Islet of Langerhans (tissue), 1 donor: ENCODE measurements at regions not wholly inside any gene's neighbourhood (a gene's known extent, or its start where the extent isn't known, plus 50 kb on each side); places are given as distances from the start of the nearest gene placed in this dataset.

Experiments used
- FAIRE-seq: peaks from one replicate; lab custom pipeline; 2011; peaks lifted over from hg19 to GRCh38; lab: Jason Lieb, UNC

DNA sequence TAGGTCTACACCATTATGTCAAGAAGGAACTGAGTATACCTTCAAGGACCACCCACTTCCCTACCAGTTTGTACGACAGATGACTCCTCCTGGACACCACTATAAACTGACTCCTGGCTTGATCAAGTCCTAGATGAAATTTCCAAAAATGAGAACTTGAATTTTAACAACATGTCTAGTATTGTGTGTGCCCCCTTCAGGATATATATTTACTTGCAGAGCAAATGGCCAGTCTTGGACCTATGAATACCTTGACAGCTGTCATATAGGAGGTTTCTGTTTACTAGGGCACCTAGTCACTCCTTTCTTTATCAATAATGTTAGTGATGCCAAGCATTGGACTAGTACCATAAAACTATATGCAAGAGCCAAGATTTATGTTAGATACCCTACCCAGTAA is 94.1 kb upstream of the TMEM26 start:
- FAIRE-seq: no peak

DNA sequence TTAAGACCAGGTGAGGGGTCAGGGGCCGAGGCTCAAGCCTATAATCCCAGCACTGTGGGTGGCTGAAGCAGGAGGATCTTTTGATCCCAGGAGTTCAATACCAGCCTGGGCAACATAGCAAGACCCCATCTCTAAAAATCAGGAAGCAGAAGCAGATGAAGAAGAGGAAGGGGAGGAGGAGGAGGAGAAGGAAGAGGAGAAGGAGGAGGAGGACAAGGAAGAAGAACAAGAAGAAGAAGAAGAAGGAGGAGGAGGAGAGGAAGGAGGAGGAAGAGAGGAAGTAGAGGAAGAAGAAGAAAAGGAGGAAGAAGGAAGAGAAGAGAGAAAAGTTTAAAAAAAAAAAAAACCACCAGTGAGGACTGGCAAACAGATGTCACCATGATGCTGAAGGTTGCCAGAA is 92.0 kb upstream of the TMEM26 start:
- no peak for FAIRE-seq

DNA sequence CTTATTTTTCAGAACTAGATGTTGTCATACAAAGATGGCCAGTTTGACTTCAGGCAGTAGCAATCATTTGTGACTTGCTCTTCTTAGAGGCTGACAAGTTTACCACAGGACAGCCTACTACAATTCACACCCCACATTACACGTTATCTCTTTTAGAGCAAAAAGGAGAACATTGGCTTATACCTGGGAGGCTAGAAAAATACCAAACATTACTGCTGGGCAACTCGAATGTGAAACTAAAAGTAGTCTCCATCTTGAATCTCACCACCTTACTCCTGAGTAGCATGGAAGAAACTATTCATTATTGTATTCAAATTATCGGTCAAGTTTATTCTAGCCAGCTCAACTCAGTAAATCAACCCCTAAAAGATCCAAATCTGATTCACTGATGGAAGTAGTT is 90.7 kb upstream of the TMEM26 start:
- no peak for FAIRE-seq

DNA sequence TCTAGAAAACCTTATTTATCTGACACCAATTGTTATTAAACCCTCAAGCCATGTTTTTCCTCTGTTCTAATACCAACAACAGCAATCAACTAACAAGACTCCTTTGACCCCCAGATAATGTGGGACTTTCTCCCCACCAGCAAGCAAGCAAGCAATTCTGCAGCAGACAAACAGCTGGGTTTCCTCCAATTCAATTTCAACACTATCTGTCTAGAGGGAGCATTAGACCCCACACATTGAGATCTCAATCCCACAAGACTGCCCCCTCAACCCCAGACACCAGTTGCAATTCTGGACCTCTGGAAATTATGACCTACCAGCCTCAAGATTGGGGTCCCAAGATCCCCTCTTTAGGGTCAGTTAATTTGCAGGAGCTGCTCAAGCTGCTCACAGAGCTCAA is 89.4 kb upstream of the TMEM26 start:
- no peak for FAIRE-seq

DNA sequence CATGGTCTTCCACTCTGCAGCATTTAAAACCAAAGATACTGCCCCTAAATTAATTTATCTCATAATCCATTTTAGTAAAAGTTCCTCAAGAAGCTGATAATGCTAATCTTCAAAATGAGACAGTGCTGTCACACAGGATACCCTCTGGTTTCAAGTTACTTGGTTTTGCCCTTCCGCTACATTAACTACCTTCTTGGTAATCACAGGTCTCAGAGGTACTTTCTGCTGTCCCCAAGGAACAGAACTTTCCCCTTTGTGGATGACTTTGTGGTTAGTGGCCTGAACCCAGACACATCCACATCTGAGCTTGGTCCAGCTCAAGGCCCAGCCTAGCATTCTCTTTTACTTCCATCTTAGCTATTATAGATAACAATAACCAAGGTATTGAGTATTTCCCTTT is 88.8 kb upstream of the TMEM26 start:
- no peak for FAIRE-seq

DNA sequence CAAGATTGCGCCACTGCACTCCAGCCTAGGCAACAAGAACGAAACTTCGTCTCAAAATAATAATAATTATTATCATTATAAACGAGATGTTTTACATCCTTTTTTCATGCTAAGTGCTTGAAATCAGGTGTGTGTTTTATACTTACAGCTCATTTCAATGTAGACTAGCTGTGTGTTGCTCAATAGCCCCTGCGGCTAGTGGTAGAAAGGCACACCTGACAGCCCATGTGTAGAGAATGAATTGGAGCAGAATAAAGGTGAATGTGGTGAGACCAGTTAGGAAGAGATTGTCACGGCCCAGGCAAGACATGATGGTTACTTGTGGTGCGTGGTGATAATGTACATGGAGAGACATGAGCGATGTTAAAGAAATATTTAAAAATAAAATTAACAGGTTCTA is 86.7 kb upstream of the TMEM26 start:
- FAIRE-seq: no peak

DNA sequence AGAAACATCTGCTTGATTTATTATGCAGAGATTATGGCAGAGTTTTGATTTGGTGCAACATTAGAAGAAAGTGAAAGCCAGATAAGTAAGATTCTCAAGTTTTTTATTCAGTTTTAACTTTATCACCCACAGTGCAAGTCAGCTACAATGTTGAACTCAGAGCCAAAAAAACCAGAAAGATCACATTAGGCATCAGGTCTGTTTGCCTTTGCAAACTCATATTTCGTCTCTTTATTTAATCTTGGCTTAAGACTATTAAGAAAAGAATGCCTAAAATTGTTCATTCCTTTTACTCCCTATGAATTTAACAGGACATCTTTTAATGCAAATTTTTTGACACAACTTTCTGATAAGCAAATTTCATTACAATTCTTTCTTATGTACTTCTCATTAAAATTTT is 76.0 kb upstream of the TMEM26 start:
- no peak for FAIRE-seq

DNA sequence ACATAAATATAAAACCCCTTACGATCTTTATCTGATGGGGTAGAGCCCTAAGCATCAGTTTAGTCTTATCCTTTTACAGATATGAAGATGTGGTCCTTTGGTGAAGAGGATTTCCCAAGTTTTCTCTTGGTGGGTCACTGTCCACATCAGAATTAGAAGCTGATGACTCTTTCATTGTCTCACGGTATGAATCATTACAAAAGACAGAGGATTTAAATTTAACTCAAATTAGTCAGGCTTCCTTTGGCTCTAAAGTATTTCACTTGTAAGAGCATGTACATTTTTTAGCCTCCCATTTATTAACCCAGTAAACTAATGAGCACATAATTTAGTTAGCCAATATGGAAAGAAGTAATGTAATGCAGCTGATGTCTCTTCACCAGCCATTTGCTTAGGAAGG is 49.9 kb upstream of the TMEM26 start:
- FAIRE-seq: no peak
